HEK293T (cell line): ENCODE measurements at regions not wholly inside any gene's neighbourhood (a gene's known extent, or its start where the extent isn't known, plus 50 kb on each side); places are given as distances from the start of the nearest gene placed in this dataset.

Experiments used
- CTCF ChIA-PET: fragments of 350-600 bp; formaldehyde crosslinking; extraction: SDS; loops from one replicate; lab custom pipeline; 2021; ENCODE audit warnings: antibody characterized with exemption, inconsistent platforms; lab: Yijun Ruan, JAX
- POLR2A ChIA-PET: fragments of 350-600 bp; formaldehyde crosslinking; extraction: SDS; loops from one replicate; lab custom pipeline; 2020; ENCODE audit warnings: antibody characterized with exemption, inconsistent platforms; lab: Yijun Ruan, JAX
- DNase-seq: peaks from one replicate; pipeline ENCODE4 v3.0.0; 2012; ENCODE audit warnings: mixed read lengths; ENCODE audit errors: extremely low spot score
- ARNT ChIP-seq: fragments of 450-650 bp; IDR thresholded peaks from 2 replicates; pipeline ENCODE4 v1.6.1; 2017; ENCODE audit warnings: mild to moderate bottlenecking
- BHLHE40 ChIP-seq: fragments of 450-650 bp; IDR thresholded peaks from 2 replicates; pipeline ENCODE4 v1.6.1; 2016; ENCODE audit warnings: mild to moderate bottlenecking, moderate library complexity, borderline replicate concordance
- CTBP1 ChIP-seq: fragments of 450-650 bp; IDR thresholded peaks from 2 replicates; pipeline ENCODE4 v1.6.1; 2016; ENCODE audit warnings: borderline replicate concordance
- ELF4 ChIP-seq: fragments of 450-650 bp; IDR thresholded peaks from 2 replicates; pipeline ENCODE4 v1.6.1; 2017; ENCODE audit warnings: antibody characterized with exemption
- FOXA1 ChIP-seq: fragments of 450-650 bp; IDR thresholded peaks from 2 replicates; pipeline ENCODE4 v1.6.1; 2016; ENCODE audit warnings: mild to moderate bottlenecking
- FOXK2 ChIP-seq: fragments of 450-650 bp; IDR thresholded peaks from 2 replicates; pipeline ENCODE4 v1.6.1; 2016; ENCODE audit warnings: mild to moderate bottlenecking
- FOXM1 ChIP-seq: fragments of 450-650 bp; IDR thresholded peaks from 2 replicates; pipeline ENCODE4 v1.6.1; 2017; ENCODE audit warnings: mild to moderate bottlenecking, borderline replicate concordance
- HDGF ChIP-seq: fragments of 450-650 bp; IDR thresholded peaks from 2 replicates; pipeline ENCODE4 v1.6.1; 2017; ENCODE audit warnings: antibody characterized with exemption, borderline replicate concordance
- L3MBTL2 ChIP-seq: fragments of 450-650 bp; conservative IDR thresholded peaks from 2 replicates; pipeline ENCODE4 v1.6.1; 2016; ENCODE audit warnings: mild to moderate bottlenecking
- LEF1 ChIP-seq: fragments of 450-650 bp; IDR thresholded peaks from 2 replicates; pipeline ENCODE4 v1.6.1; 2017; ENCODE audit warnings: mild to moderate bottlenecking, borderline replicate concordance
- NFRKB ChIP-seq: fragments of 450-650 bp; IDR thresholded peaks from 2 replicates; pipeline ENCODE4 v1.6.1; 2016; ENCODE audit warnings: mild to moderate bottlenecking, moderate library complexity
- PKNOX1 ChIP-seq: fragments of 450-650 bp; IDR thresholded peaks from 2 replicates; pipeline ENCODE4 v1.6.1; 2016
- SP1 ChIP-seq: fragments of 450-650 bp; IDR thresholded peaks from 2 replicates; pipeline ENCODE4 v1.6.1; 2017
- SUZ12 ChIP-seq: fragments of 450-650 bp; IDR thresholded peaks from 2 replicates; pipeline ENCODE4 v1.6.1; 2016; ENCODE audit warnings: mild to moderate bottlenecking
- TARDBP ChIP-seq: fragments of 450-650 bp; IDR thresholded peaks from 2 replicates; pipeline ENCODE4 v1.6.1; 2016
- ZNF384 ChIP-seq: fragments of 450-650 bp; IDR thresholded peaks from 2 replicates; pipeline ENCODE4 v1.6.1; 2016

GRCh38 chr10:35720366-35720765 is 78.3 kb upstream of the FZD8 start:
- CTCF ChIA-PET: no interaction called here
- POLR2A ChIA-PET: no interaction called here
- TF ChIP-seq SP1 (no peak), SUZ12 (no peak), TARDBP (no peak), BHLHE40 (no peak), L3MBTL2 (no peak), NFRKB (no peak), PKNOX1 (no peak)
- DNase-seq: no peak

DNA sequence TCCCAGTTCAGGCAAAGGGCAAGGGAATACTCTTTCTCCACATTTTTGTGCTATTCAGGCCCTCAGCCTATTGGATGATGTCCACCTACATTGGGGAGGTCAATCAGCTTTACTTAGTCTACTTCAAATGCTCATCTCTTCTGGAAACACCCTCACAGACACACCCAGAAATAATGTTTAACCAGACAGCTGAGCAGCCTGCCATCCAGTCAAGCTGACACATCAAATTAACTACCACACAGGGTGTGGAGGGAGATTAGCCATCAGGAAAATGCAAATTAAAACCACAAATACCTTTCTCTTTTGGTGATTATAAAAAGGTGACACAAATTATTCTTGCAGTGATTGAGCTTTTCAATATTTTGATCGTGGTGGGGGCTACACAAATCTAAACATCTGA is 74.7 kb upstream of the FZD8 start:
- ChIA-PET CTCF (no interaction called here), POLR2A (no interaction called here)
- no peak for DNase-seq
- no peak for TF ChIP-seq TARDBP
- no peak for TF ChIP-seq ELF4
- no peak for TF ChIP-seq L3MBTL2
- TF ChIP-seq ARNT: no peak
- TF ChIP-seq CTBP1: no peak
- TF ChIP-seq LEF1: no peak
- TF ChIP-seq SP1: no peak
- TF ChIP-seq BHLHE40: no peak
- no peak for TF ChIP-seq SUZ12
- TF ChIP-seq FOXA1: no peak
- TF ChIP-seq HDGF: no peak
- TF ChIP-seq FOXK2: no peak
- TF ChIP-seq NFRKB: no peak

- no peak for DNase-seq
- no peak for TF ChIP-seq ELF4
- TF ChIP-seq ZNF384: no peak
- no peak for TF ChIP-seq TARDBP
- no peak for TF ChIP-seq HDGF
- no peak for TF ChIP-seq BHLHE40
- TF ChIP-seq SUZ12: no peak
- no peak for TF ChIP-seq ARNT
- no peak for TF ChIP-seq FOXM1
- no peak for TF ChIP-seq PKNOX1
- TF ChIP-seq NFRKB: no peak
- TF ChIP-seq FOXA1: no peak
- no peak for TF ChIP-seq FOXK2
- no peak for TF ChIP-seq CTBP1
- CTCF ChIA-PET: no interaction called here
- POLR2A ChIA-PET: no interaction called here
Observed at GRCh38 chr10:35712486-35712885, 70.4 kb upstream of the FZD8 start.

- TF ChIP-seq ZNF384 (no peak), HDGF (no peak), SUZ12 (no peak), FOXK2 (no peak), NFRKB (no peak), PKNOX1 (no peak), FOXM1 (no peak), BHLHE40 (no peak), CTBP1 (no peak), ELF4 (no peak), ARNT (no peak), FOXA1 (no peak), TARDBP (no peak), LEF1 (no peak), L3MBTL2 (no peak), SP1 (no peak)
- CTCF ChIA-PET: no interaction called here
- DNase-seq: no peak
- POLR2A ChIA-PET: no interaction called here
Observed at GRCh38 chr10:35711615-35712411, 69.7 kb upstream of the FZD8 start.

GRCh38 chr10:35707642-35708425 is 65.7 kb upstream of the FZD8 start:
- TF ChIP-seq CTBP1: no peak
- no peak for TF ChIP-seq FOXM1
- TF ChIP-seq ELF4: no peak
- ChIA-PET CTCF (no interaction called here), POLR2A (no interaction called here)
- DNase-seq: no peak

DNA sequence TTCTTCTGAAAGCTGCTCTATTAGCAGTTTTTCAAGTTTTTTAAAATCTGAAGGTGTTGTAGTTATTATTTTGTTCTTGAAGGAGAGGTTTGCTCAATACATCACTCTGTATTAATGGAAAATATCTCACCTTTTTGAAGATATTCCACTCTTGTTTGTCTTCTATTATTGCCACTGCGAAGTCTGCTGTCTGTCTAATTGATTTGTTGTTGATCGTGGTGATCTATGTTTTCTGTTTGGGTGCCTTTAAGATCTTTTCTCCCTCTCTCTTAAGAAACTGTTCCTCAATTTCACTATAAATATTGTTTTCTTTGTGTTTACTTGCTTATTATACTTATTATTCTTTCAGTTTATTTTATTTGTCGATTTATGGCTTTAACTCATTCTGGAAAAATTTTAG is 64.9 kb upstream of the FZD8 start:
- ChIA-PET CTCF (no interaction called here), POLR2A (no interaction called here)
- TF ChIP-seq CTBP1 (no peak), SP1 (no peak), ELF4 (no peak), FOXM1 (no peak), HDGF (no peak), BHLHE40 (no peak), SUZ12 (no peak), FOXA1 (no peak), FOXK2 (no peak), ZNF384 (no peak), LEF1 (no peak), PKNOX1 (no peak), NFRKB (no peak), ARNT (no peak)
- no peak for DNase-seq
